CD4-positive, alpha-beta T cell treated with Interleukin-6 at 100 ng/mL for 8 hours (primary cell): ENCODE measurements at regions not wholly inside any gene's neighbourhood (a gene's known extent, or its start where the extent isn't known, plus 50 kb on each side); places are given as distances from the start of the nearest gene placed in this dataset.
"Not testable (repeated sequence)": the region's sequence is repeated elsewhere in the genome, so short reads cannot be mapped to it uniquely, and the experiment has no call there.

Experiments
- DNase-seq: peaks from one replicate; pipeline ENCODE4 v3.0.0-alpha.2; 2020; ENCODE audit warnings: mixed read lengths, low spot score

DNA sequence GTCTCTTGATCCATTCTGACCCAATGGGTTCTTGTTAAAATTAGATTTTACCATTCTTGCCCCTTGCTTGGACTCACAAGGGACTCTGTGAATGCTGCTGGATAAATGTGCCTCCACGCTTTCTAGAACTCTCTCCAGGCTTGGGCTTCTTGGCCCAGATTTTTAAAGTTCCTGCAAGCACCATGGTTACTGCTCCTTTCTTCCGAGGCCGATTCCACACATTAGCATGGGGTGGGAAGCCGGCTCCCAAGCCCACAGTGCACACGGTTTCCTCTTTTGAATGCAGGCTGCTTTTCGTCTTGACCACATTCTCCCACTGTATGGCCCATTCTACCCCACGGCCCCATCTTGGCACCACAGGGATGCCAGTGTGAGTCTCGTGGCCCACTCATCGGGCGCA is 174.3 kb upstream of the PITRM1 start:
- no peak for DNase-seq

DNA sequence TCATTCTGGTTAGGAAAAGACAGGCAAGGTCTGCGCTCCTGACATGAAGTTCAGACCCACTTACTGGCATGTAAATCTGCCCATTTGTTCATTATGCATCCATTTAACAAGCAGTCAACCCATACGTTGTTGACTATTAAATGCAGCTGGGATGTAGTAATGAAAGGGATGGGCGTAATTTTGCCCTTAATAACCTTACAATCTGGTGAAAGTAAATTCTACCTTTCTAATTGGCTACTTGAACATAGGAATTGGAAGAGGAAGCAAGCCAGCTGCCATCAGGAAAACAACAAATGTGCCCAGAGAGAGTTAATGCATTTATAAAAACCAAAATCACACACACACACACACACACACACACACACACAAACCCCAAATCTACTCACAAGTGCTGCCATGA is 170.2 kb upstream of the PITRM1 start:
- DNase-seq: no peak

DNA sequence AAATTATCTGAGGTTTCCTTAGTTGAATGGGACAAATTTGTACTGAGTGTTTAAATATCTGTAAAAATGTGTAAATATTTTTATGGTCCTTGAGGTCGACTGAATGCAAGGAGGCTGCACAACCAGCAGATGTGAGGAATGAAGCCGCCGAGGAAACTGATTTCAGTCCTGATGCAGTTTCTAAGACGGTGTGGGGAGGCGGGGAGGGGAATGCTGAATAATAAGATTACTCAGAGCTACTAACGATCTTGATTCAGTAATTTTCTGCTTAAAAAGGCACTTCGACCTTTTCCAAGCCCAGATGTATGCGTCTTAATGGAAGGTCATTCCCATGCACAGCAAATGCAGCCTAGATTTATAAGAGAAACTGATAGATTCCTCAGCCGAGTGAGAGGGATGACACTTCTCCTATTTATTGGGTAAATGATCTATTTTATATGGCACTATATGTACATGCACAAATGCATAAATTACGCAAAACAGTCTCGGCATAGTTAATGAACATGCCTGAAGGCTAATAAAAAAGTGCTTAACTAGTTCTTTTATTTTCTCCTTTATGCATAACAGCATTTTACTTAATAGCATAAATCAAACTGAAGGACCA is 167.6 kb upstream of the PITRM1 start:
- DNase-seq: no peak

DNA sequence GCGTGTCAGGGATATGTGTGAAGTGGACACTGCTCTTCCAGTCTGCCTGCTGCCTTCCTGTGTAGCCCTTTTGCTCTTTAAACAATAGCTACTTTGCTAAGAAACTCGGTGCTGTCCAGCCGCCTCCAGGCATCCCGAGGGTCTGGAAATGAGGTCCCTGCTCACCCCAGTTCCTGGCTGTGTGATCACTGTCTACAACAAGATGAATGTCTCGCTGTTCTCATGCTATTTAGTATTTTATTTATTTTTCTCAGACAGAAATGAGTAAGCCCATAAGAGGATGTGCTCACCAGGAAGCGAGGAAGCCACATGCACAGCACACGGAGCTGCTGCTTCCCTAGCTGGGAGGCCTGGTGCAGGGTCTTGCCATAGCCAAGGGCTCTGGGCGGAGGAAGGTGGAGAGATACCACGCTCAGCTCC is 167.0 kb upstream of the PITRM1 start:
- DNase-seq: no peak

DNA sequence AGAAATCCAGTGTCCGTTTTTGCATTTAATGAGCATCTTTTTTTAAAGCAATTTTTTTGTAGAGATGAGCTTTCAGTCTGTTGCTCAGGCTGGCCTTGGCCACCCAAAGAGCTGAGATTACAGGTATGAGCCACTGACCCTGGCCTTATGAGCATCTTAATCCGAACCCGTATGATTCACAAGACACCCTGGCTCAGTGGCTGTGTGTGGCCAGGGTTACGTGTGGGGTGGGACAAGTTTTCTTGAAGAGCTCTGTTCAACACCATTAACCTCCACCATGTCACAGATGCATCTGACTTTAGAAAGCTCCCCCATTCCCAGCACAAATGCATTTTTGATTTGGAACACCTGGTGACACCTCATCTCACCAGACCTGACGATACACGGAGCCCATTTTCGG is 166.5 kb upstream of the PITRM1 start:
- DNase-seq: no peak

DNA sequence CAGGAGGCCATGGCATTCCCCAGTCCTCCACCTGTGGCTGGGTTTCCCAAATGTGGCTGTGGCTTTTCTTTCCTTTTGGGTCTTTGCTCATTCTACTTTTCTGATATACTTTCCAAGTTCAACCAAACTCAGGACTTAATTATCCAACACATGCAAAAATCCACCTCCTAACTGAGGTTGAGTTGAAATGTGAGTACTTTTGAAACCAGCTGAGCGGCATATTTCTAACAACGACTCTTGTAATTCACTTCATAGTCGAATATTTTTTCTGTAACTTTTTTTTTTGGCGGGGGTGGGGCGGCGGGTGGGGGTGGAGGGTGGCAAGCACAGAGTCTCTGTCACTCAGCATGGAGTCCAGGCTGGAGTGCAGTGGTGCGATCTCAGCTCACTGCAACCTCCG is 165.2 kb upstream of the PITRM1 start:
- DNase-seq: no peak

DNA sequence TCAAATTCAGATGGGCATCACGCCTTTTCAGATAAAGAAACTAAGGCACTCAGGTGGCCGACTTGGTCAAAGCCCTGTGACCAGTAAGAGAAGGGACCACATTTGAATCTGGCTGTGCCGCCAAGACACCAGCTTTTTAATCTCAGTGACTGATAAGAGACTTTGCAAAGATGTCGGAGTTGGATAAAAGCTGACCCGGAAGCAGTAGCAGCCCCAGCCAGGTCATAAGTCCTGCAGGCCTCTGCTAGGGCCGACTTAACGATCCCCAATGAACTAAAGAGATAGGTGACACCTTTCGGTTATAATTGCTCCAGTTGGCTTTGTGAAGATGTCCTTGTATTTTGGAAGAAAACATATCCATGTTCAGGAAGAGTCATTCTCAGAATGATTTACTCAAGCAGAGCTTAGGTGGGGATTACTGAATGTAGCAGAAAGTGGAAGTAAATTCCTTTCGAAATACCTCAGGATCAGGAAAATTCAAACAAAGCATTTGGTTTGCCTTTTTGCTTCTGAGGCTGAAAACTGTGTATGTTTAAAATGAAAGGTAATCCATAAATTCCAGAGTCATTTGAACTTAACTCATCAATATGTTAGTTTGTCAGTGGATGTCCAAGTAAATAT is 164.2 kb upstream of the PITRM1 start:
- no peak for DNase-seq

DNA sequence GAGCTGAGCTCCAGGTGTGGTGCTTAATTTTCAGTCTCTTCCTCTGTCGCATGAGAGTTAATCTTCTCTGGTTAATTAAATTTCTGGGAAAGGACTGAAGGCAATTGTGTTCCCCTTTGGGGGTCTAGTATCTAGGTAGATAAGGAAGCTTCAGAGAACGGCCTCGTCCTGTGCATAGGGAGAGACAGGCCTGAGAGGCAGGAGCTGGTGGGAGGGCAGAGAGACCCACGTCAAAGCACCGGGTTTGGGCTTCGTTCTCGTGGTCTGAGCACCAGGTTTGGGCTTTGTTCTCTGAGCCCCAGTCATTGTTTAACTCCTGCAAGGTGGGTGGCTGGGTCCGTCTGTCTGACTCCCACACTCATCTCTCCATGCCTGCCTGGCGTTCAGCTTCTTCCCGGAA is 160.8 kb upstream of the PITRM1 start:
- DNase-seq: no peak

DNA sequence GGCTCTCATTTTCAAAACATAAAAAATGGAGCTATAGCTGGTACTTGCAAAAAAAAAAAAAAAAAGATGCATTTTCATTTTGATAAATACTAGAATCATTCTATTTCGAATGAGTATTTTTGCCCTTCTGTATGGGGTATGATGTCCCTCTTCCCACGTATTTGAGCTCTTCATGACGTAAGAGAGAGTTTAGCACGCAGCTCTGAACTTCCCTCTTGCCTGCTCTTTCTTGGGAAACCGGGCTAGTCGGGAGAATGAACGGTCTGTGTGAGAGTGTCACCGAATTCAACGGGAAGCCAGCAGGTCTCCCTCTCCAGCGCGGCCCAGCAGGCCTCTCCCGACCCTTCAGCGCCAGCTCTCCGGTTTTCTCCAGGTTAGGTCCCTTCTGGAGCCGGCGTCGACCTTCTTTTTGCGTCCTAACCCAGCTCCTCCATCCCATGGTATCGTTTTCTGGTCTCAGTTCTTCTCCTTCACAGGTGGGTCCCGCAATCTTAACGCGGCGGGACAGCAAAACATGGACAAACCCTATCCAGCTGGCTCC is 159.2 kb upstream of the PITRM1 start:
- no peak for DNase-seq

DNA sequence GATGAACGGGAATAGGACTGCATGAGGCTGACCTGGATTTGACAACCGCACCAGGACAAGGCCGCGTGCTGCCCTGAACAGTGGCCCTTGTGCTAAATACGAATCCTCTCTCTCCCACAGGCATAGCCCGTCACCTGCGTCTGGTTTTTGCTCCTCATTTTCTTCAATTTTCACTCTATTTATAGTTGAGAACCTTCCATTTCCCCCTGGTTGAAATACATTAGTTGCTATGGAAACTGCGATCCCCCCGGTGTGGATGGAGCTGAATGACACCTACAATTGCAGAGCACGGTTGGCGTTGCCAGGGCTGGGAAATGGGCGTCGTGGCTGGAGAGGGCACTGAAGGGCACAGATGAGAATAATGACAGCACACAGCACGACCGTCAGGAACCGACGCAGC is 158.6 kb upstream of the PITRM1 start:
- no peak for DNase-seq

DNA sequence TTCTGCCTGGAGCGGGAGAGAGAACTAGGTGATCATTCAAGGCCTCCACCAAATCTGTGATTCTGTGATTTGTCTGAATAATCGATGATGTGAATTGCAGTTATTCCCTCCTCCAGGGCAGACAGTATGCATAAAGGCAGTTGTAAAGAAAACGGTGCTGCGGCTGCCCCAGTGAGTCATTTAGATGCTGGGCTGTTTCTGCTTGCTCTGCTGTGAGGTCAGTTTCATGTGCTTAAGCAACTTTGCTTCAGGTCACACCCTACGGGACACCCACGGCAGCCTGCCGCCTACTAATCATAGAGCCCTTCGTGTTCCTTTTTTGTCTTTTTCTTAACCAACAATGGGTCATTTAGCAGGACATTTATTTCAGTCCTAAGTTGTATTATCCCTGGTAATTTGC is 158.1 kb upstream of the PITRM1 start:
- DNase-seq: no peak

DNA sequence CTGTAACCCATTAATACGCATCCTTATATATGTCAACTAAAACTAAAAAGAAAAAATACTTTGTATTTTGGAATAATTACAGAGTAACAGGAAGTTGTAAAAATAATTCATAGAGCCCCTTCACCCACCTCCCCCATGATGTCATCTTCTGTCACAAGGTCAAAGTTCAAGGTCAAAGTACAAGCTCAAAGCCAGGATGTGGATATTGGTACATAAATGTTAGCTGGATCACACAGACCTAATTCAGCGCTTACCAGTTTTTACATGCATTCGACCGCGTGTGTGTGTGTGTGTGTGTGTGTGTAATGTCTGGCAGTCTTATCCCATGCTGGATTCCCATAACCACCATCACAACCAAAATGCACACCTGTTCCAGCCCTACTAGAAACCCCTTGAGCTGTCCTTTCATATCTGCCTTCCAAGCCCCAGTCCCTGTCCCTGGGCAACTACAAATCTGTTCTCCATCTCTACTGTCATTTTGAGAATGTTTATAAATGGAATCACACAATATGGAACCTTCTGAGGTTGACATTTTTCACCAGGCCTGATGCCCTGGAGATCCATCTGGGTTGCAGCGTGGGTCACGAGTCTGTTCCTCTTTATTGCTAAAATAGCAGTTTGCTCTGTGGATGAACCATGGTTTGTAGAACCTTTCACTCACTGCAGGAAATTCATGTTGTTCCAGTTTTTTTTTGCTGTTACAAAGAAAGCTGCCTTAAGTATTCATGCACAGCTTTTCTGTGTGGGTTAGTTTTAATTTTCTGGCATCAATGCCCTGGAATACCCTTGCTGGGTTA is 153.6 kb upstream of the PITRM1 start:
- no peak for DNase-seq

DNA sequence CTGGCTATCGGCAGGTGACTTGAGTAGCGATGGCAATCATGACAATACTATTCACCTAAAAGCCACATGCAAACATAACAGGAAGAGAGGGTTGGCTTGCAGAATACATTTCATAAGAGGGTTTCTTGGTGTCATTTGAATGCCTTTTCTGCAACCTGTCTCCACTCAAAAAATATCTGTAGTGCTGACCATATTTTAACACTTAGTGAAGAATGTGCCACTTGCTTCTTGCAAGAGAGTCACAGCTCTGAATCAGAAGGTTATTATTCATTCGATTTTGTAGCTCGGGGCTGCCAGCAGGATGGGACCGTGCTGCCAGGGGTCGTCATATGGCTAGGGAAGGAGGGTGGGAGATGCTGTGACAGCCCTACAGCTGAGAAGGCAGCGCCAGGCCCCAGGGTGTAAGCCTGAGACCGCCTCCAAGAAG is 152.0 kb upstream of the PITRM1 start:
- DNase-seq: no peak

DNA sequence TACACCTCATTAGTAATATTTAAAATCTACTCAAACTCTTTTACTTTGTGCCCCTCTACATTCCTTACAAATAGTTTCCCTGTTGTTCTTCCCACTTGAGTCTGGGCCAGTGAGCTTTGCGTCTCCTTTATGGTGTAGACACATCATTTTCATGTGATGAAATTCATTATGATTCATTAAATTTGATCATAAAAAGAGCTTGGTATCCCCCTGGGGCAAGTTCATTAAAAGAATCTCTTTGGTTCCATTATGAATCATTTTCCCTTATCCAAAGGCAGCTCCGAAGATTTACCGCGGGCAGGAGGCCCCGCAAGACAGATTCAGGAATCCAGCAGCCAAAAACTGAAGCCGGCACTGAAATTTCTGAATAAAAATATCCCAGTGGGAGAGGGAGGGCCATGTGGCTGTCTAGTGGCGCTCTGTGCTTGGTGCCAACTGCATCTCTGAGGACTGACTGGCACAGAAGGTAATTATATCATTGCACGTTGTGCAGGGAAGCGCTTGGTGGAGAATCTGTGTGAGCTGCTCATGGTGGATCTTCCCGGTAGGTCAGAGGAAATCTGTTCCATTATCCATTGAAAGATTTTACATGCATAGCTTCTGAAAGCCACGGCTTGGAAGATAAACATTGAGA is 151.4 kb upstream of the PITRM1 start:
- no peak for DNase-seq

DNA sequence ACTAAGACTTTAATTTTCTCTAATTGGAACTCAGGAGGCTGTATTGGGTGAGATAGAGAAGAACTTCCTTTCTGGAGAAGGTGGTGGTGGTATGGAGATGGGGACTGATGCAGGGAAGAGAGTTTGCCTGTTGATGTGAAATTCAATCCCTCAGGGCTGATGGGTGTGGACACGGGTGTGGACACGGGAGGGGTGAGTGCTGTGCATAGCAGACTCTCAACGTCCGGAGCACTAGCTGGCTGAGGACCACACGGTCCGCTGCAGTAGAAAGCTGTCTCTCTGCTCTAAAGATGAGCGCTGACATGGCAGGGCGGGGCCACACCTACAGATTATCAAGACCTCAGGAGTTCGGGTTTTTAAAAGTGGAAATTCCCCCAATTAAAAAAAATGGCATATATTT is 148.5 kb upstream of the PITRM1 start:
- no peak for DNase-seq

DNA sequence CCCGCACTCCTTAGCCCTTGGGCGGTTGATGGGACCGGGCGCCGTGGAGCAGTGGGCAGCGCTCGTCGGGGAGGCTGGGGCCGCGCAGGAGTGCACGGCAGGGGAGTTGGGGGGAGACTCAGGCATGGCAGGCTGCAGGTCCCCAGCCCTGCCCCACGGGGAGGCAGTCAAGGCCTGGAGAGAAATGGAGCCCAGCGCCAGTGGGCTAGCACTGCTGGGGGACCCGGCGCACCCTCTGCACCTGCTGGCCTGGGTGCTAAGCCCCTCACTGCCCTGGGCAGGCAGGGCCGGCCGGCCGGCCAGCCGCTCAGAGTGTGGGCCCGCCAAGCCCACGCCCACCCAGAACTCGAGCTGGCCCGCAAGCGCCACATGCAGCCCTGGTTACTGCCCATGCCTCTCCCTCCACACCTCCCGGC is 147.2 kb upstream of the PITRM1 start:
- DNase-seq: no peak

DNA sequence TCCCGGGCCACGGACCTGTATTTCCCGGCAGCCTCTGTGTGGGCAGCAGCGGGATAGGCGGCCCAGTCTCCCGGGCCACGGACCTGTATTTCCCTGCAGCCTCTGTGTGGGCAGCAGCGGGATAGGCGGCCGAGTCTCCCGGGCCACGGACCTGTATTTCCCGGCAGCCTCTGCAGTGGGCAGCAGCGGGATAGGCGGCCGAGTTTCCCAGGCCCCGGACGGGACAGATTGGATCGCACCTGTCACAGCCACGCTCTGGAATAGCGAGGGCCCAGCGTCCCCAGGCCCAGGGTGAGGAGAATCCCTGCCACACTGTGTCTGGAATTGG is 145.9 kb upstream of the PITRM1 start:
- DNase-seq: not testable (repeated sequence)

DNA sequence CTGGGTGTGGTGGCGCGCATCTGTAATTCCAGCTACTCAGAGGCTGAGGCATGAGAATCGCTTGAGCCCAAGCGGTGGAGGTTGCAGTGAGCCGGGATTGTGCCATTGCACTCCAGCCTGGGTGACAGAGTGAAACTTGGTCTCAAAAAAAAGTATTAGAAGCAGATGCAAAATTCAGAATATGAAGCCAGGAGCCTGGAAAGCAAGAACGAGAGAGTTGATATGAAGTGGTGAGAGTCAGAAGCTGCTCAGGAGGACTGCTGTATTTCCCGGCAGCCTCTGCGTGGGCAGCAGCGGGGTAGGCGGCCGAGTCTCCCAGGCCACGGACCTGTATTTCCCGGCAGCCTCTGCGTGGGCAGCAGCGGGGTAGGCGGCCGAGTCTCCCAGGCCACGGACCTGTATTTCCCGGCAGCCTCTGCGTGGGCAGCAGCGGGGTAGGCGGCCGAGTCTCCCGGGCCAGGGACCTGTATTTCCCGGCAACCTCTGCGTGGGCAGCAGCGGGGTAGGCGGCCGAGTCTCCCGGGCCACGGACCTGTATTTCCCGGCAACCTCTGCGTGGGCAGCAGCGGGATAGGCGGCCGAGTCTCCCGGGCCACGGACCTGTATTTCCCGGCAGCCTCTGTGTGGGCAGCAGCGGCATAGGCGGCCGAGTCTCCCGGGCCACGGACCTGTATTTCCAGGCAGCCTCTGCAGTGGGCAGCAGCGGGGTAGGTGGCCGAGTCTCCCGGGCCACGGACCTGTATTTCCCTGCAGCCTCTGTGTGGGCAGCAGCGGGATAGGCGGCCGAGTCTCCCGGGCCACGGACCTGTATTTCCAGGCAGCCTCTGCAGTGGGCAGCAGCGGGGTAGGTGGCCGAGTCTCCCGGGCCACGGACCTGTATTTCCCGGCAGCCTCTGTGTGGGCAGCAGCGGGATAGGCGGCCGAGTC is 145.2 kb upstream of the PITRM1 start:
- not testable (repeated sequence) for DNase-seq

DNA sequence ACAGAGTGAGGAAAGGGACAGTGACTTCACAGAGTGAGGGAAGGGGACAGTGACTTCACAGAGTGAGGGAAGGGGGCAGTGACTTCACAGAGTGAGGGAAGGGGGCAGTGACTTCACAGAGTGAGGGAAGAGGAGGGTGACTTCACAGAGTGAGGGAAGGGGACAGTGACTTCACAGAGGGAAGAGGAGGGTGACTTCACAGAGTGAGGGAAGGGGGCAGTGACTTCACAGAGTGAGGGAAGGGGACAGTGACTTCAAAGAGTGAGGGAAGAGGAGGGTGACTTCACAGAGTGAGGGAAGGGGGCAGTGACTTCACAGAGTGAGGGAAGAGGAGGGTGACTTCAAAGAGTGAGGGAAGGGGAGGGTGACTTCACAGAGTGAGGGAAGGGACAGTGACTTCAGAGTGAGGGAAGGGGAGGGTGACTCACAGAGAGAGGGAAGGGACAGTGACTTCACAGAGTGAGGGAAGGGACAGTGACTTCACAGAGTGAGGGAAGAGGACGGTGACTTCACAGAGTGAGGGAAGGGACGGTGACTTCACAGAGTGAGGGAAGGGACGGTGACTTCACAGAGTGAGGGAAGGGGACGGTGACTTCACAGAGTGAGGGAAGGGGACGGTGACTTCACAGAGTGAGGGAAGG is 142.0 kb upstream of the PITRM1 start:
- not testable (repeated sequence) for DNase-seq

DNA sequence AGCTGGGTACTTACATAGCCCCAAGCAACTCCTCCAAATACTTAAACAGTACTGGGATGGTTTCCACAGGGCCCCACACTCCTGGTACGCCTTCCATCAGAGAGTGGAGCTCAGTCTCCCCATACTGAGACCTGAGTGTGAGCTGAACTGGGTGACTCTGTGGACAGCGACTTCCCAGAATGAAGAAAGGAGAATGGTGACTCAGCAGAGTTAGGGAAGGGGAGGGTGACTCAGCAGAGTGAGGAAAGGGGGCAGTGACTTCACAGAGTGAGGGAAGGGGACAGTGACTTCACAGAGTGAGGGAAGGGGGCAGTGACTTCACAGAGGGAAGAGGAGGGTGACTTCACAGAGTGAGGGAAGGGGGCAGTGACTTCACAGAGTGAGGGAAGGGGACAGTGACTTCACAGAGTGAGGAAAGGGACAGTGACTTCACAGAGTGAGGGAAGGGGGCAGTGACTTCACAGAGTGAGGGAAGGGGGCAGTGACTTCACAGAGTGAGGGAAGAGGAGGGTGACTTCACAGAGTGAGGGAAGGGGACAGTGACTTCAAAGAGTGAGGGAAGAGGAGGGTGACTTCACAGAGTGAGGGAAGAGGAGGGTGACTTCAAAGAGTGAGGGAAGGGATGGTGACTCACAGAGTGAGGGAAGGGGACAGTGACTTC is 141.3 kb upstream of the PITRM1 start:
- not testable (repeated sequence) for DNase-seq
